NAMALWA (cell line): ENCODE measurements at regions not wholly inside any gene's neighbourhood (a gene's known extent, or its start where the extent isn't known, plus 50 kb on each side); places are given as distances from the start of the nearest gene placed in this dataset.
"Not testable (repeated sequence)": the region's sequence is repeated elsewhere in the genome, so short reads cannot be mapped to it uniquely, and the experiment has no call there.

Experiments used
- DNase-seq: peaks from one replicate; pipeline ENCODE4 v3.0.0-alpha.2; 2015; ENCODE audit warnings: low spot score

DNA sequence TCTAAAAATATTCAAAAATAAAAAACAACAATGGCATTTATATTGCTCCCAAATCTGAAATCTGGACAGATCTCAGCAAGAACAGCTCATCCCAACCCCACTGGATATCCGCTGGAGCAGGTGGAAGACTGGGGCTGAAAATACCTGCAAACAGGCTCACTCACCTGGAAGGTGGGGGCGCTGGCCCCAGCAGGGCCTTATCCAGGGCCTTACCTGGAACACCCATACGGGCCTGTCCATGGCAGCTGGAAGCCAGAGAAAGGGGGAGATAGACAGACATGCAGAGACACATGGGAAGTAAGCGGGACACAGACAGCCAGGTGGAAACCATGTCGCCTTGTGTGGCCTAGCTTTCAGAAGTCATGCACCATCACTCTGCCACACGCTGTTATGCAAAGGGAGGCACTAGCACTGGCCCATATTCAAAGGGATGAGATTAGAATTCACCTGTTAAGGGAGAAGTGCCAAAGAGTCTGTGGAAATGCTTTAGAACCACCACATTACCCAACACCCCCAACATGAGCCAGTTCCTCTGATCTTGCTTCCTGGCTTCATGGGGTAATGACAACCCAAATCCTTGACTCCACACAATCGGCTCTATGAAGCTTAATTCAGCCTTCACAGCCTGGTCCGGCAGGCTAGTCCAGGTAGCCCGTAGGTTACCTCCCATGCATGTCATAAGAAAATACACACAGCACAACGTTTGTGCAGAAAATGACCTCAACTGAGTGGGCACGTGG lies 99.0 kb upstream of the CDYL start:
- no peak for DNase-seq

- no peak for DNase-seq
These were observed 100.2 kb upstream of the CDYL start for GRCh38 chr6:4676016-4676415.

DNA sequence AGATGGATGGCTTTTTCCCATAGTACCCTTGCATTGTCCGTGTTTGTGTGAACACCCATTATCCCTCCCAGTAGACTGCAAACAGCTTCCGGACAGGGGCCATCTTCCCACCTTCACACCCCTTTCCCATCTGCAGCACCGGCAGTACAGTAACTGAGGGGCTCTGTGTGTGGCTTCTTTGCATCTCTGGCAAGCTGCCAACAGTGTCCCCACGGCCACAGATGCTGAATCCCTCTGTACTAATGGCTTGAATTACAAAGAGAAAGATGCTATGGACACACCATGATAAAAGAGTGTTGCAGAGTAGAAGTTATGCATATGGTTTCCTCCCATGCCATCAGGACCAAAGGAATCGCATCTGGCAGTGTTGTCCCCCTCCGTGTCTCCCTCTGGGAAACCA lies 101.1 kb upstream of the CDYL start:
- DNase-seq = no peak

GRCh38 chr6:4673861-4674260 lies 102.3 kb upstream of the CDYL start:
- no peak for DNase-seq

DNA sequence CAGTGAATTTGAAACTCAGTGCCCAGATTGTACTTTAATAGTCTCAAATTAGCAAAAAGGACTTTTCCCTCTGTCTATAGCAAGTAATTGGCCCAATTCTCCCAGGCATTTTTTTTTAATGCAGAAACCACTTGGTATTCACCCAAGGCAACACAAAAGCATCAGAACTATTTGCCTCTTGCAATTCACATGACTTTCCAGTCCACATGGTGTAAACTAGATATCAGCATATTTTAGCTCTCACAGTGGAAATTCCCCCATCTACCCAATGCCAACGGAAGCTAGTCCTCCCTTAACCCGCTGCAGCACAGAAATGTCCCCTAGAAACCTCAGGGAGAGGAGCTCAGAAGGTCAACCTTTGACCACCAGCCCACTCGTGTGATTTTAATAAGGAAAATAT lies 103.4 kb upstream of the CDYL start:
- DNase-seq = no peak

- DNase-seq = no peak
These were observed 104.6 kb upstream of the CDYL start for GRCh38 chr6:4671587-4672115.

- DNase-seq = no peak
These were observed 105.3 kb upstream of the CDYL start for GRCh38 chr6:4670824-4671409.

GRCh38 chr6:4670290-4670689 lies 105.9 kb upstream of the CDYL start:
- no peak for DNase-seq

DNA sequence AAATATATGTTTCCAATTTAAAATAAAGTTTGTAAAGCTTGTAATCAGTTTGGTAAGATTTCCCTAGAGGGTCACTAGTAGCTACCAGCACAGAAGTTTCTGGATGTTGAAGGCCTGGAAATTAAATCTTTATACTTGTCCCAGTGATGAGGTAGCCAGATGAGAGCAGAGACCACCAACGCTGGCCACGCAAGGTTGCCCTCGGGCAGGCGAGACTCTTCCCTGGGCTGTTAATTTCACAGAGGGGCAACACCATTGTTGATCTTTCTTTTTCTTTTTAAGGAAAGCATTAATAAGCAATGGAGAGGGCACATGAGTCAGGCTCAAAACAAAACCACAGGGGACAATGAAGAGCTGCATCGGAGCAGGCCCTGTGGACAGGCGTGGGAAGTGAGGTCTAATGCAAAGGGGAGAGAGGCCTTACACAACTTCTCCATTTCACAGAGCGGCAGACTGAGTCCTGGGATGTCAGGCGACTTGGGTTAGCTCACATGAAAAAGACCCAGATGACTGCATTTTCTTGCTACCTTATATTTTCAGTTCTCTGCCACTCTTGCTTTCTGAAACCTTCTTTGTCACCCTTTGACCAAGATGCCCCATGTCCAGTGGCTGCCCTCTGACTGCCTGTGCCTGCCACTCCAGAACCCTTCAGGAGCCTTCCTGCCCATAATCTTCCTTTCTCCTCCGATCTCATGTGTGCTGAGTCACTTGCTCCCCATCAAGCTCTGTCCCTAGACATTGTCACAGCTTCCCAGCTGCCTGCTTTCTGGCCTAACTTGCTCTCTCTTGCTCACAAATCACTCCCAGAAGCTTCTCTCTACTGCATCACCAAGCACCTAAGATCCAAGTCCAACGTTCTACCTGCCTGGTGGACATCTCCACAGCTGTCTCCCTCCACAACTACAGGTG lies 107.7 kb upstream of the CDYL start:
- DNase-seq = no peak

- no peak for DNase-seq
These were observed 108.6 kb upstream of the CDYL start for GRCh38 chr6:4667591-4667990.

GRCh38 chr6:4666886-4667513 lies 109.2 kb upstream of the CDYL start:
- no peak for DNase-seq

- no peak for DNase-seq
These were observed 110.5 kb upstream of the CDYL start for GRCh38 chr6:4665489-4666417.

- no peak for DNase-seq
These were observed 111.3 kb upstream of the CDYL start for GRCh38 chr6:4664911-4665310.

- no peak for DNase-seq
These were observed 112.0 kb upstream of the CDYL start for GRCh38 chr6:4664117-4664626.

GRCh38 chr6:4662886-4663285 lies 113.3 kb upstream of the CDYL start:
- DNase-seq = no peak

DNA sequence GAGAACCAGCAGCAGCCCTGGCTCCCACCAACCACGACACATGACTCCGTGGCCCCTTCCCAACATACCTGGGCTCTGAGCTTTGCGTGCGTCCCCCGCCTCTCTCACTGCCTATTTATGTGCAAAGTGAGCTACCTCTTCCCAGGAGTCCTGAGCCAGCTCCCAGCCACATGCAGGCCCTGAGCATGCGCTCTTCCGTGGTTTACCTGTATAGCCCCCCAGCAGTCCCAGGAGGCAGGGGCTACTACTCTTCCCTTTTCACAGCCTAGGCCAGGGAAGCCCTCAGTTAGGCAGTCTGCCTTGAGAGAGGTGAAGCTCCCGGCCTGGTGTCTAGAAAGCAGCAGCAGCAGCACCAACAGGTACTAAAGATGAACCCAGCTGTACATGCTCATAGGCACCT lies 114.8 kb upstream of the CDYL start:
- DNase-seq = no peak

DNA sequence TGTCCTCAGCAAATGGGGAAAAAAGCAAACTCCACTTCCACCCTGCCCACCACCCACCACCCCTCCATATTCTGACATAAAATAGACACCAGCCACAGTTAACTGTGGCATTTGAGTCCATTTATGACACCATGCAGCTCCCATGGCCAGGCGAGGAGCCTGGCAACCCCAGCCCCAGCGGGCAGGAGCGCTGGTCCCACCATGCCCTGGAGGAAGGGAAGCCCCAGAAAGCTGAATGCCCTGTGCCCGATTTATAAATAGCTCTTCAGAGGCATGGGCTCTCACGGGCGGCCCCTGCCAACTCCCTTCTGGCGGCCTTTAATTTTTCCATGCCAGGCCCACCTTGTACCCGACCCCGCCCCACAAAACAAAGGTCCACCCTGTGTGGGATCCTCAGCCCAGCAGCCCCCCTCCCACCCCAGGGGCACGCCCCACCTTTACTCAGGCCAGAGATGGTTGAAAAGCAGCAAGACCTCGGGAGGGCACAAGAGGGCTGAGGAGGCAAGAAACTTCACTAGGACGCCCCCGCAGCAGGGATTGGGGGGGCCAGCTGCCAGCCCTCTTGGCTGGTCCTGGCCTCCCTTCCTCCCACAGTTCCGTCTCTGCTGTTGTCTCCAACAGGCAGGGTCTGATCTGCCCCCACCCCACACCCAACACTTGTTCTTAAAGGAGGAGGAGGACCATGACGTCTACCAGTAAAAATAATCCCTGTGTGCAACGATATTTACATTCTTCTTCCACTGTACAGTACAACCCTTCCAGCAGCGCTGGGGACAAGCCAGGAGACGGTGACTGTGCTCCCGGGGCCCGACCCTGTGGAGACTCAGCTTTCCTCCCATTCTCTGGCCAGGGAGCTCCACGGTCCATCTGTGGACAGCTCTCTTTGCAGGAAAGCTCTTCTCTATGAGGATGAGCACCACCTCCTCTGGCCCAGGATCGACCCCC lies 115.6 kb upstream of the CDYL start:
- DNase-seq = no peak

- DNase-seq = not testable (repeated sequence)
These were observed 116.5 kb upstream of the CDYL start for GRCh38 chr6:4659719-4660118.

DNA sequence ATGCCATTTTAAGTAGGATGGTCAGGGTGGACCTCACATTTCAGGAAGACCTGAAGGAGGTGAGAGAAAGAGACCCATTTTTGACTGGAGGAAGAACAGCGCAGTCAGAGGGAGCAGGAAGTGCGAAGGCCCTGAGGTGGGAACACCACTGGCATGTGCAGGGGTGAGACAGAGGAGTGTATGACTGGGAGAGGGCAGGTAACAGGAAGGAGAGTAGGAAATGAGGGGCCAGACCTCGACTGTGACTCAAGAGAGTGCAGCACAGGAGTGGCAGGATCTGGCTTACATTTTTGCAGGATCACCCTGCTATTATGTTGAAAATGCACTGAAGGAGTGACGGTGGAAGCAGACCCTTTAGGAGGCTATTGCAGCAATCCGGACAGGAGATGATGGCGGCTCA lies 117.7 kb upstream of the CDYL start:
- DNase-seq = no peak

DNA sequence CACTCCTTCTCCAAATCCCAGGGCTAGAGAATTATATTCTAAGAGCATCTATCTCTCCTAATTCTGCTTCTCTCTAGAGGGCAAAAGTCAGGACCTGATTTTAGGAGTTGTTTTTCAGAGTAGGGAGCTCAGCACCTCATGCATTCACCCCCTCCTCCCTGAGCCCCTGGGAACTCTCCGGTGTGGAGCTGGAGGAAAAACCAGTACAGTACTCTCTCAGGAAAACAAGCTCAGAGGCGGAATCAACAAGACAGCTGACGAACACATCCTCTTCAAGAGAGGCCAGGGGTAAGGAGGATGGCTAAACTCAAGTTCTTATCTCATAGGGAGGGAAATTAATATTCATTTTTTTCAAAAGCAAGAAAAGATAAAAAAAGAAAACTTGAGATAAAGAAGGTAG lies 120.1 kb upstream of the CDYL start:
- no peak for DNase-seq
